Activated CD4-positive, alpha-beta T cell treated with anti-CD3 and anti-CD28 coated beads for 48 hours (primary cell): ENCODE measurements at regions not wholly inside any gene's neighbourhood (a gene's known extent, or its start where the extent isn't known, plus 50 kb on each side); places are given as distances from the start of the nearest gene placed in this dataset.
A peak's percentile ranks its signal among the peaks of the same experiment; 100 is the strongest.
"Not testable (repeated sequence)": the region's sequence is repeated elsewhere in the genome, so short reads cannot be mapped to it uniquely, and the experiment has no call there.

Source experiments
- DNase-seq: peaks from one replicate; pipeline ENCODE4 v3.0.0-alpha.2; 2020

GRCh38 chr5:56731473-56731872 is 83.9 kb upstream of the MAP3K1 start:
- not testable (repeated sequence) for DNase-seq

- no peak for DNase-seq
Measured at GRCh38 chr5:56729488-56729887, 85.9 kb upstream of the MAP3K1 start.

DNA sequence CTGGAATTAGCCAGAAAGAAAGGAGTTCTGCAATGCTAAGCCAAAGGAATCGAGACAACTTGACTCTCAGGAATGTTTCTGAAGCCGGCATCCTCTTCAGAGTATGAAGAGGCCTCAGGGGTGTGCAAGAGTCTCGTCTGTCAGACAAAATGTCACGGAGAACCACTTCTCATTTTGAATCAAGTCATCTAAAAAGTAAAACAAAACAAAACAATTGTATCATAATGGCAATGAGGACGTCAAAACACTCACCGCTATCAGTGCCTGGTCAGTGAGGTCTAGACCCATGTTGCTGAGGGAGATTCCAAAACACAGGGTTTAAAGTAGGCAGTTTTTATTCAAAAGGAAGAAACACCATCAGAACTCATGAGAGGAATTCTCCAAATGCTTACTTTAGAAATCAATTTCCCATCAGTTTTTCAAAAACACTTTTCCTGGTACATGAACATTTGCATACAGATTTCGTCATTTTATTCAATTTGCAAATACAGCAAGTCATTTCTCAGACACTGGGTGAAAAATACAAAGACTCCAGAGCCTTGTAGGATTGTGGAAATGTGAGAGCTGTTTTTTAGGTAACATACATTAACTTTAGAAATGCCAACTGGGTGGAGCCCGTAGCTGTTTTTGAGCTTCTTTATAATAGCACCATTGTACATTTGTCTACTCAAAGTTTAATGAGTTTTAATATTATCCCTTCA is 89.5 kb upstream of the MAP3K1 start:
- no peak for DNase-seq

DNA sequence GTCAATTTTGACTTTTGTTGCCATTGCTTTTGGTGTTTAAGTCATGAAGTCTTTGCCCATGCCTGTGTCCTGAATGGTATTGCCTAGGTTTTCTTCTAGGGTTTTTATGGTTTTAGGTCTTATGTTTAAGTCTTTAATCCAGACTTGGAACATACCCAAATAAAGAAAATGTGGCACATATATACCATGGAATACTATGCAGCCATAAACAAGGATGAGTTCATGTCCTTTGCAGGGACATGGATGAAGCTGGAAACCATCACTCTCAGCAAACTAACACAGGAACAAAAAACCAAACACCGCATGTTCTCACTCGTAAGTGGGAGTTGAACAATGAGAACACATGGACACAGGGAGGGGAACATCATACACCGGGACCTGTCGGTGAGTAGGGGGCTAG is 90.5 kb upstream of the MAP3K1 start:
- DNase-seq, result not testable (repeated sequence)

DNA sequence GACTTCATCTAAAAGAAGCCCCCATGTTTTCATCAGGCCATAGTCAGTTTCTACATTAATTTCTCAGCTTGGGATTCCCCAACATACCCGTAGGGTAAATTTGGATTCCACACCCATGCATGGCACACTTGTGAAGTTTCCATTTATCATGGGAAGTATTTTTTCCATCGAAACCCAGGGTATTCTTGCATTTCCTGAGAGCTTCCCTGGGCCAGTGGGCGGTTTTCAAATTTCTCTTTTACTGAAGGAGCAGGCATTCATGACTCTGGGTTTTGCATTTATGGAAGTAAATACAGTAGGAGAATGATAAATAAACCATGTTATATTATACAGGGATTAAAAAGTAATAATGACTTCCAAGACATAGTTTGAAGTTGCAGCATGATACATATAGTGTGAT is 93.0 kb upstream of the MAP3K1 start:
- no peak for DNase-seq

- no peak for DNase-seq
Measured at GRCh38 chr5:56717253-56717987, 97.9 kb upstream of the MAP3K1 start.

GRCh38 chr5:56715986-56716385 is 99.4 kb upstream of the MAP3K1 start:
- no peak for DNase-seq

GRCh38 chr5:56712895-56713591 is 102.3 kb upstream of the MAP3K1 start:
- DNase-seq, result no peak

DNA sequence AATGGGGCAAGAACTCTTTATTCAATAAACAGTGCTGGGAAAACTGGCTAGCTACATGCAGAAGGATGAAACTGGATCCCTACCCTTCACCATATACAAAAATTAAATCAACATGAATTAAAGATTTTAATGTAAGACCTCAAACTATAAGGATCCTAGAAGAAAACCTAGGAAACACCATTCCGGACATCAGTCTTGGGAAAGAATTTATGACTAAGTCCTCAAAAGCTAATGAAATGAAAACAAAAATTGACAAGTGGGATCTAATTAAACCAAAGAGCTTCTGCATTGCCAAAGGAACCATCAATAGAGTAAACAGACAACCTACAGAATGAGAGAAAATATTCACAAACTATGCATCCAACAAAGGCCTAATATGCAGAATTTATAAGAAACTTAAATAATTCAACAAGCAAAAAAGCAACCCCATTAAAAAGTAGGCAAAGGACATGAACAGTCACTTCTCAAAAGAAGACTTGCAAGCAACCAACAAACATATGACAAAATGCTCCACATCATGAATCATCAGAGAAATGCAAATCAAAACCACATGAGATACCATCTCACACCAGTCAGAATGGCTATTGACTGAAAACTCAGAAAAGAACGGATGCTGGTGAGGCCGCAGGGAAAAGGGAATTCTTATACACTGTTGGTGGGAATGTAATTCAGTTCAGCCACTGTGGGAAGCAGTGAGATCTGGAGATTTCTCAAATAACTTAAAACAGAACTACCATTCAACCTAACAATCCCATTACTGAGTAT is 104.3 kb upstream of the MAP3K1 start:
- DNase-seq, result no peak

GRCh38 chr5:56706504-56706903 is 108.8 kb upstream of the MAP3K1 start:
- DNase-seq, result no peak

DNA sequence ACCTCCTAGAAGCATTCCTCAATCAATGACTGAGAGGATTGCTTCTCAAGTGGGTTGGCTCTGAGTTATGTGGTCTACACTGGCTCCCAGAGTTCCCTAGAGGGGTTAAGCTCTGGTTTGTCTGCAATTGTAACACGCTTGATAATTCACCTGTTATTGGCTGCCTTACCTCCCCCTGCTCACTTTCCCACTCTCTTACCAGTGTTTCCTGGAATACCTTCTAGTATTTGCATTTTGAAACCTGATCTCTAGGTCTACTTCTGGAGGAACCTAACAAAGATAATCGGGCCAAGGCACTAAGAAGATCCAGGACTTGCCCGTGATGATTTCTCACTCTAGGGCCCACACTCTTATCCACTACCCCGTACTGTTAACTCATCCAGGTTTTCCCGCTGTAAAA is 110.1 kb upstream of the MAP3K1 start:
- no peak for DNase-seq

GRCh38 chr5:56703952-56704351 is 111.4 kb upstream of the MAP3K1 start:
- no peak for DNase-seq

GRCh38 chr5:56700711-56701110 is 114.6 kb upstream of the MAP3K1 start:
- no peak for DNase-seq

DNA sequence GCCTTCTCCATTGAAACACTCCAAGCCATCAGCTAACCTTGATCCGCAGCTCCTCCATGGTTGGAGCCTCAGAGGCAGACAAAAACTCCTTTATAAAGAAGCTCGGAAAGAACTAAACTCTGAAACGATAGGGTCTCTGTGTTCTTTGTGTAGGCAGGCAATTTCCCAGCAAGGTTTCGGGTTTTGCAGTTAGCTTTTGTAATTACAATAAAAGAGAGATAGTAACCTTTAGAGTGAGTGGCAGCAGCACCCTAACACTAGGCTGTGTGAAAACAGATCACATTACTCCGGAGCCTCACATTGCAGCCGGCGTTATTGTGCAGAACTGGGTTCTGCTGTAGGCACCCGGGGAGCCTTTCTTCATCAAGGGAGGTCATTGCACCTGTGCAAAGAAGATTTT is 115.8 kb upstream of the MAP3K1 start:
- DNase-seq, result no peak

- no peak for DNase-seq
Measured at GRCh38 chr5:56698463-56699381, 116.6 kb upstream of the MAP3K1 start.

- DNase-seq, result no peak
Measured at GRCh38 chr5:56696900-56697299, 118.4 kb upstream of the MAP3K1 start.

GRCh38 chr5:56693220-56693579 is 122.1 kb upstream of the MAP3K1 start:
- DNase-seq, result peak; percentile 66

GRCh38 chr5:56692359-56693219 is 122.8 kb upstream of the MAP3K1 start:
- no peak for DNase-seq

DNA sequence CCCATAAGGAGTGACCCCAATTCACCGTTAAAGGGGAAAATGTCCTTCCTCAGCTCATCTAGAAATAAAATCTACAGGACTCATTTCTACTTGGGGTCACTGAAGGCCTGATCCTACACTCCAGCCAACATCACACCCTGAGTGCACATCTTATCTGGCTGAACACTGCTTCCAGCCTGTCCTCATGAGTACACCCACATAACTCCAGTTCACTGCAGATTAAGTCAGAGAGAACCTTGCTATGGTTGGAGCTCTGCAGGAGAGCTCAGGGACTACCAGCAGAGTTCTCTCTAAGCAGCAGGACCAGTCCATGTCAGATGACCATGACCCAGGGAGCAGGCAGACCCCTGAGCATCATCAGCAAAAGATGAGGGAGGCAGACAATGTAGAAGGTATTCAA is 126.9 kb upstream of the MAP3K1 start:
- no peak for DNase-seq

GRCh38 chr5:56686337-56687195 is 128.8 kb upstream of the MAP3K1 start:
- DNase-seq, result no peak
